ENCODE measurements at regions not wholly inside any gene's neighbourhood (a gene's known extent, or its start where the extent isn't known, plus 50 kb on each side); places are given as distances from the start of the nearest gene placed in this dataset.

- TF ChIP-seq CTCF (IDR thresholded peaks at IDR 0.05; ENCODE audit: low read depth, low read length) = no peak
- no peak for TF ChIP-seq EZH2phosphoT487 (IDR thresholded peaks at IDR 0.05; ENCODE audit: low read depth)
Observed at GRCh38 chr18:25662272-25662671, 310.3 kb upstream of the ZNF521 start.

Measured in OCI-LY3 (cell line).